Cardiac muscle cell (in vitro differentiated cells and primary cell): ENCODE measurements at regions not wholly inside any gene's neighbourhood (a gene's known extent, or its start where the extent isn't known, plus 50 kb on each side); places are given as distances from the start of the nearest gene placed in this dataset.

Experiments
- DNase-seq, 2 donors: peaks; one replicate each; pipeline versions ENCODE4 v3.0.0 to v3.0.0-alpha.2; 2010 to 2017; ENCODE audit warnings: low read depth in 1 of 2, low spot score in 1 of 2
- H3K27ac ChIP-seq: fragments of 200-600 bp; sonication (generic); 2 replicates; pipeline ENCODE4 v1.5.1; 2016
- H3K27me3 ChIP-seq: fragments of 200-600 bp; sonication (generic); 2 replicates; pipeline ENCODE4 v1.6.0; 2016; ENCODE audit warnings: control low read depth
- H3K36me3 ChIP-seq: fragments of 200-600 bp; sonication (generic); 2 replicates; pipeline ENCODE4 v1.5.1; 2016; ENCODE audit warnings: control low read depth
- H3K4me1 ChIP-seq: fragments of 200-600 bp; sonication (generic); 2 replicates; pipeline ENCODE4 v1.8.1; 2017; ENCODE audit warnings: low read depth, mild to moderate bottlenecking, mixed run types
- H3K4me3 ChIP-seq: fragments of 200-600 bp; sonication (generic); 2 replicates; pipeline ENCODE4 v1.5.1; 2016; ENCODE audit warnings: mild to moderate bottlenecking
- H3K9me3 ChIP-seq: fragments of 200-600 bp; sonication (generic); 2 replicates; pipeline ENCODE4 v1.5.1; 2017; ENCODE audit warnings: low read depth, mild to moderate bottlenecking, control low read depth
- TF ChIP-seq, protein P1 (sequence below): IDR thresholded peaks from 2 replicates; pipeline ENCODE4 v1.5.1; 2012; ENCODE audit warnings: low read depth, mild to moderate bottlenecking, low read length

DNA sequence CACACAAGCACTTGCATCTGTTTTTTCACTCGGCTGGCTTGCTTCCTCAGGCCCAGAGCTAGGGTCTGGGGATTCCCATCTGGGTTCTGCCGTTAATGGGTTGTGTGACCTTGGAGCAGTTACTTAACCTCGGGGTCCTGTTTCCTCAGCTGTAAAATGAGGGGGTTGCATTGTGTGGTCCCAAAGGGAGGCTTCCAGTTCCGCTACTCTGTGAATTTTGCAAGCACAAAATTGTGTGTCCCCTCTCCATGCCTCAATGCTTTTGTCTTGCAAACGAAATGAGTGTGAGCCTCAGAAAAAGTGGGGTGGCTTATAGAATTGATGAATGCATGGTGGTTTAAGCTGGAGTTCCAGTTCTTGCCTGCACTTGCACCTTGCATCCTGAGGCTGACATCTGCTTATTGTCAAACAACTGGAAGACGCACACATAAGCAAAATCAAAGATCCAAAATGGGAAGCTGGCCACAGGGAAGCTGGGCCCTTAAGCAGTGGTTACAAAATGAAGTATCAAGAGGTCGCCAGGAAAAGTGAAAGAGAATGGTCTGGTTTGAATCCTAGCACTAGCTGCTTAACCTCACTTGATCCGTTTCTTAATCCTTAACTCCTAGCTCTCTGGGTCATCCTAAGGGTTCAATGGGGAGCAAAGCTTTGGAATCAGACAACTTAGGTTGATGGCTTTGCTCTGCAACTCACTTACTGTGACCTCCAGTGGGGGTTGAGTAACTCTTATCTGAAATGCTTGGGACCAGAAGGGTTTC lies 490.6 kb downstream of the DHX35 start:
- Histone ChIP-seq H3K4me1 (no peaks in the 10 kb centered on the region), H3K27ac (no peak overlapping the region), H3K4me3 (no peak overlapping the region), H3K36me3 (no peaks in the 10 kb centered on the region), H3K27me3 (no peaks in the 10 kb centered on the region), H3K9me3 (no peaks in the 10 kb centered on the region)
- DNase-seq, result no peak
- TF ChIP-seq, protein P1, sequence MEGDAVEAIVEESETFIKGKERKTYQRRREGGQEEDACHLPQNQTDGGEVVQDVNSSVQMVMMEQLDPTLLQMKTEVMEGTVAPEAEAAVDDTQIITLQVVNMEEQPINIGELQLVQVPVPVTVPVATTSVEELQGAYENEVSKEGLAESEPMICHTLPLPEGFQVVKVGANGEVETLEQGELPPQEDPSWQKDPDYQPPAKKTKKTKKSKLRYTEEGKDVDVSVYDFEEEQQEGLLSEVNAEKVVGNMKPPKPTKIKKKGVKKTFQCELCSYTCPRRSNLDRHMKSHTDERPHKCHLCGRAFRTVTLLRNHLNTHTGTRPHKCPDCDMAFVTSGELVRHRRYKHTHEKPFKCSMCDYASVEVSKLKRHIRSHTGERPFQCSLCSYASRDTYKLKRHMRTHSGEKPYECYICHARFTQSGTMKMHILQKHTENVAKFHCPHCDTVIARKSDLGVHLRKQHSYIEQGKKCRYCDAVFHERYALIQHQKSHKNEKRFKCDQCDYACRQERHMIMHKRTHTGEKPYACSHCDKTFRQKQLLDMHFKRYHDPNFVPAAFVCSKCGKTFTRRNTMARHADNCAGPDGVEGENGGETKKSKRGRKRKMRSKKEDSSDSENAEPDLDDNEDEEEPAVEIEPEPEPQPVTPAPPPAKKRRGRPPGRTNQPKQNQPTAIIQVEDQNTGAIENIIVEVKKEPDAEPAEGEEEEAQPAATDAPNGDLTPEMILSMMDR, result no peak

DNA sequence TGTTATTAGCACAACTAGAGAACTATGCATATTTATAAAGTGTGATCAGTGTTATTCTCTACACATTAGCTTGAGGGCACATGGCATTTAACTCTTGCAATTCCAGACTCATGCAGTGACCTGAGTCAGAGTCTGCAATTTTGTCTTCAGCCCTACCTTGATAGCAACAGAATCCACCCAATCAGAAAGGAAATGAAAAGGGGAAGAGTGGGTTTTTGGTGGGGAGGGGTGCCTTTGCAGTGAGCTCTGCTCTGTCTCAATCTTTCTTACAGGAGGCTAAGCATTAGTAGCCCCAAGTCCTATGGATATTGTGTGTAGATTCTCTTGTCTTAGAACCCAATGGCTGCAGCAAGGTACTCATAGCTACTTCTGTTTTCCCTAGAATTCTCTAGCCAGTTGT lies 489.2 kb downstream of the DHX35 start:
- H3K4me1 ChIP-seq, result no peaks in the 10 kb centered on the region
- no peaks in the 10 kb centered on the region for H3K36me3 ChIP-seq
- H3K4me3 ChIP-seq, result no peak overlapping the region
- TF ChIP-seq, protein P1, result no peak
- H3K27ac ChIP-seq, result no peak overlapping the region
- no peak for DNase-seq
- H3K27me3 ChIP-seq, result no peaks in the 10 kb centered on the region
- no peaks in the 10 kb centered on the region for H3K9me3 ChIP-seq

DNA sequence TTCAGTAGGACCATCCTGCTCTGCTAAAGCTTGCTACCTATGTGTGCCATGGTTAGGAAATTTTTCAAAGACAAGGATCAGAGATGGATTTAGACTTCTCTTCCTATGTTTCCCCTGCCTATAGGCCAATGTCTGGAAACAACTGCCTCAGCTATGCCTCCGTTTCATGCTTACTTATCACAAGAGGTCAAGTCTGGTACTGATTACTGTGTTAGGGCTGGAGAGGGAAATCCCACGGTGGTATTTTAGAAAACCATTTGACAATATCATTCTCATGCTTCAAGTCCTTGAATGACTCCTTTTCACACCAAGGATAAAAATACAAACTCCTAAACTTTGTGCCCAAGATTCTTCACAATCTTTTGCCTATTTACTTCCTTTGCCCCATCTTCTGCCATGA lies 484.3 kb downstream of the DHX35 start:
- no peaks in the 10 kb centered on the region for H3K36me3 ChIP-seq
- TF ChIP-seq, protein P1, result no peak
- H3K27ac ChIP-seq, result no peak overlapping the region
- no peaks in the 10 kb centered on the region for H3K4me1 ChIP-seq
- H3K27me3 ChIP-seq, result no peaks in the 10 kb centered on the region
- H3K4me3 ChIP-seq, result no peak overlapping the region
- no peak for DNase-seq
- no peaks in the 10 kb centered on the region for H3K9me3 ChIP-seq

DNA sequence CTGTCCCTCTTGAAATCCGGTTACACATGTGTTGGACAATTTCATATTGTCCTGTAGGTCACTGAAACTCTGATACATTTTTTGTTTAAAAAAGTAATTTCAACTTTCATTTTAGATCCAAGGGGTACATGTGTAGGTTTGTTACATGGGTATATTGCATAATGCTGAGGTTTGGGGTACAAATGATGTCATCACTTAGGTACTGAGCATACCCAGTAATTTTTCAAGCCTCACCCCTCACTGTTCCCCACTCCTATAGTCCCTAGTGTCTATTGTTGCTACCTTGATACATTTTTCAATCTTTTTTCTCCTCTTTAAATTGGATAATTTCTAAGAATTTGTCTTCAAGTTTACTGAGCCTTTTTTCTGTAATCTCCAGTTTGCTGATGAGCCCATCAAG lies 483.0 kb downstream of the DHX35 start:
- no peaks in the 10 kb centered on the region for H3K4me1 ChIP-seq
- no peak overlapping the region for H3K4me3 ChIP-seq
- H3K27ac ChIP-seq, result no peak overlapping the region
- H3K9me3 ChIP-seq, result no peaks in the 10 kb centered on the region
- TF ChIP-seq, protein P1, result no peak
- H3K27me3 ChIP-seq, result no peaks in the 10 kb centered on the region
- no peaks in the 10 kb centered on the region for H3K36me3 ChIP-seq
- no peak for DNase-seq

DNA sequence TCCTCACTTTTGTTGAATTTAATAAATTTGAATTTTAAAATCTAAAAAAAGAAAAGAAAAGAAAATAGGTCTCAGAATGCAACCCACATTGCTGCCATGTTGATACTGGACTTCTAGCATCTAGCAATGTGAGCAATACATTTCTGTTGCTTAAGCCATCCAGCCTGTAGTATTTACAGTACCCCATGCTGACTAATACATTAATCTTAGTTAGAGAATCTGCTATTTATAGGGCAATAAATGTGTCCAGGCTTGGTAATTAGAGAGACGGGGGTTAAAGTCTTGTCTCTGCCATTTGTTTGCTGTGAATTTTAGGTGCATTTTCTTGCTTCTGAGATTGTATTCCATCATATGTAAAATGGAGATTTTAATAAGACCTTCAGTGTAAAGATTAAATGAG lies 471.3 kb downstream of the DHX35 start:
- Histone ChIP-seq H3K27me3 (no peaks in the 10 kb centered on the region), H3K4me1 (no peaks in the 10 kb centered on the region), H3K36me3 (no peaks in the 10 kb centered on the region), H3K9me3 (no peaks in the 10 kb centered on the region), H3K27ac (no peak overlapping the region), H3K4me3 (no peak overlapping the region)
- no peak for DNase-seq
- TF ChIP-seq, protein P1, result no peak
